Activated T-helper 2 cell treated with anti-CD3 and anti-CD28 coated beads, Interferon-gamma antibody, Interleukin-2, Interleukin-4, amounts not matched to agents 10 μg/mL and 5 μg/mL and 100 μg/mL, durations not matched to agents 14 hours and 24 hours and 36 hours (primary cell): ENCODE measurements at regions not wholly inside any gene's neighbourhood (a gene's known extent, or its start where the extent isn't known, plus 50 kb on each side); places are given as distances from the start of the nearest gene placed in this dataset.

Experiments
- DNase-seq: peaks from one replicate; pipeline ENCODE4 v3.0.0; 2021; ENCODE audit warnings: low spot score
- H3K27ac Mint-ChIP-seq: one replicate; pipeline ENCODE4 v1.8.0; 2021; ENCODE audit warnings: mixed read lengths
- H3K27me3 Mint-ChIP-seq: one replicate; pipeline ENCODE4 v1.8.0; 2021; ENCODE audit warnings: low read depth, mixed read lengths
- H3K36me3 Mint-ChIP-seq: one replicate; pipeline ENCODE4 v1.8.0; 2021; ENCODE audit warnings: low read depth, mixed read lengths
- H3K4me1 Mint-ChIP-seq: one replicate; pipeline ENCODE4 v1.8.0; 2021; ENCODE audit warnings: low read depth, mixed read lengths
- H3K4me3 Mint-ChIP-seq: one replicate; pipeline ENCODE4 v1.8.0; 2021; ENCODE audit warnings: low read depth, mild to moderate bottlenecking, moderate library complexity, mixed read lengths
- H3K9me3 Mint-ChIP-seq: one replicate; pipeline ENCODE4 v1.8.0; 2021; ENCODE audit warnings: mixed read lengths
- intact Hi-C: fragments of 100-400 bp; cut with micrococcal nuclease; formaldehyde crosslinking; loops from one replicate; pipeline ENCODE4 v1.15.1; 2023

DNA sequence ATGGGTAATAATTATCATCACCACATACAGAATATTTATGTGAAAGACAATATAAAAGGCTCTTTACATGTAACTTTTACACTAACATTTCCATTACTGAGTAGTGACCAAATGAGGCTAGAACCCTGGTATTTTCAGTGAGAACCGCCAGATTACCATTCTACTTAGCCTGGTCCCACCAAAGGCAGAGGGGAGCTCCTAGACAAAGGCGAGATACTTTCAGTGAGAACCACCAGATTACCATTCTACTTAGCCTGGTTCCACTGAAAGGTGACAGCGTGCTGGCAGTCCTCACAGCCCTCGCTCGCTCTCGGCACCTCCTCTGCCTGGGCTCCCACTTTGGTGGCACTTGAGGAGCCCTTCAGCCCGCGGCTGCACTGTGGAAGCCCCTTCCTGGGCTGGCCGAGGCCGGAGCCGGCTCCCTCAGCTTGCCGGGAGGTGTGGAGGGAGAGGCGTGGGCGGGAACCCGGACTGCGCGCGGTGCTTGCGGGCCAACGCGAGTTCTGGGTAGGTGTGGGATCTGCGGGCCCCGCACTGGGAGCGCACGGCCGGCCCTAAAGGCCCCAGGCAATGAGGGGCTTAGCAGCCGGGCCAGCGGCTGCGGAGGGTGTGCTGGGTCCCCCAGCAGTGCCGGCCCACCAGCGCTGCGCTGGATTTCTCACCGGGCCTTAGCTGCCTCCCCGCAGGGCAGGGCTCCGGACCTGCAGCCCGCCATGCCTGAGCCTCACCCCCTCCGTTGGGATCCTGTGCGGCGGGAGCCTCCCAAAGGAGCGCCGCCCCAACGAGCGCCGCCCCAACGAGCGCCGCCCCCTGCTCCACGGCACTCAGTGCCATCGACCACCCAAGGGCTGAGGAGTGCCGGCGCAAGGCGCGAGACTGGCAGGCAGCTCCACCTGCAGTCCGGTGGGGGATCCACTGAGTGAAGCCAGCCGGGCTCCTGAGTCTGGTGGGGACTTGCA, 1276.1 kb downstream of the PCDH7 start:
- intact Hi-C loops = no loop called here
- H3K4me1 Mint-ChIP-seq = no peaks in the 10 kb centered on the region
- no peak for DNase-seq
- H3K9me3 Mint-ChIP-seq = peaks cover 39% of the 10 kb centered on the region
- H3K27ac Mint-ChIP-seq = no peak overlapping the region
- H3K27me3 Mint-ChIP-seq = no peaks in the 10 kb centered on the region
- no peak overlapping the region for H3K4me3 Mint-ChIP-seq
- no peaks in the 10 kb centered on the region for H3K36me3 Mint-ChIP-seq

DNA sequence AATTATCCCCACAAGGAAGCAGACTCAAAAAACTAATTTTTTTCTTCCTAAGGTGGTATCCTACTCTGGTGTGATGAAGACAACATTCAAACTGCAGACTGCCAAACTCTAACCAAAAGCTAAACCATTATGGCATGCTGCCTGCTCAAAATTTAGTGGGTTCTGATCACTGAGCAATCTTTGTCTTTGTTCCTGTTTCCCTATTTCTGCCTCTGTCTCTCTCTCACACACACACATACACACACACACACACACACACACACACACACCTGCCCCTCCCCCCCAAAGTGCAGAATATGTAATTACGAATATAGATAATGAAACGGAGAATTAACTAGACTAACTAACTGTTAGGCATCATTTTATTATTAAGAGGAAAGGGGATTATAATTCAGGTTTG, 1278.6 kb downstream of the PCDH7 start:
- DNase-seq = no peak
- no peak overlapping the region for H3K4me3 Mint-ChIP-seq
- peaks cover 29% of the 10 kb centered on the region for H3K9me3 Mint-ChIP-seq
- H3K27ac Mint-ChIP-seq = no peak overlapping the region
- H3K36me3 Mint-ChIP-seq = no peaks in the 10 kb centered on the region
- H3K27me3 Mint-ChIP-seq = no peaks in the 10 kb centered on the region
- intact Hi-C loops = no loop called here
- no peaks in the 10 kb centered on the region for H3K4me1 Mint-ChIP-seq

DNA sequence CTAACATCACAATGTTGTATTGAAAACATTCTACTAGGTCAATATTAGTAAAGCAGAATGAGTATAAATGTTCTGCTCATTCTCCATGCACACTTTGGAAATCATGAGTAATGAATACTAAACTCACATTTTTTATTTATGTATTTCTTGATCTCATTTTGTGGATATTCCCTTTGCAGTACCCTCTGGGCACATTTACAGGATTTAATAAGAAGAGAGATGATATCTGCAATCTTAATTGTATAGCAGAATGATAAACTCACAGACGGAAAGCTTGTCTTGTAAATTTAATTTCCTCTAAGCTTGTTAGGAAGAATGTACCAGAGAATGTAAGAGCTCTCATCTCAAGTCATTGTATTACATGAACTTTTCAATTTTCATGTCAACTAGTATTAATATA, 1279.7 kb downstream of the PCDH7 start:
- intact Hi-C loops = no loop called here
- no peaks in the 10 kb centered on the region for H3K4me1 Mint-ChIP-seq

DNA sequence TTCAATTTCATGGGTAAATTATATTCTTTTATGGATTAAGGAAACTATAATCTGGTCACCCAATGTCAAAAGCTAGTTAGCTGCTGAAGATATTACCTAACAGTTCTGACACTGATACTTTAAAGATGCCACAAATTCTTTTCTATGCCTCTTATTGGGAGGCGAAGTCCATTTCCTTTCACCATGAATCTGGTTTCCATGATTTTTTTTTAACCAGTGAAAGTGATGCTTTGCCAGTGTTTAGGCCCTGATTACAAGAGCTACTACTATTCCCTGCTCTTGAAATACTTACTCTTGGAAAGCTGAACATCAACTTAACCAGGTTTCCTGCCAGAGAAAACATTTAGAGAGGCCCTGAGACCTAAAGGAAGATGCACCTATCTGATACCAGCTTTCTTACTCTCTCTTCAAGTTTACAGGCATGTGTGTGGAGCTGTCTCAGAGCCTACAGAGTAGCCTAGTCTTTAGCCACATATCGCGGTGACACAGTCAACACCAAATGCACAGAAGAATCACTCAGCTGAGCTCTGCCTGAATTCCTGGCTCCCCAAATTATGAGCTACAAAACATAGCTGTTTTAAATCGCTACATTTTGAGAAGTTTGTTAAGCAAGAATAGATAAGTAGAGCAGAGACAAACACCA, 1280.8 kb downstream of the PCDH7 start:
- Mint-ChIP-seq H3K27ac (no peak overlapping the region), H3K4me1 (no peaks in the 10 kb centered on the region), H3K9me3 (peaks cover 27% of the 10 kb centered on the region), H3K4me3 (no peak overlapping the region), H3K36me3 (no peaks in the 10 kb centered on the region), H3K27me3 (no peaks in the 10 kb centered on the region)
- DNase-seq = no peak
- intact Hi-C loops = no loop called here

More for the DNA sequence above, 1279.7 kb downstream of the PCDH7 start:
- Mint-ChIP-seq H3K27me3 (no peaks in the 10 kb centered on the region), H3K36me3 (no peaks in the 10 kb centered on the region), H3K4me3 (no peak overlapping the region), H3K9me3 (peaks cover 22% of the 10 kb centered on the region), H3K27ac (no peak overlapping the region)
- no peak for DNase-seq

DNA sequence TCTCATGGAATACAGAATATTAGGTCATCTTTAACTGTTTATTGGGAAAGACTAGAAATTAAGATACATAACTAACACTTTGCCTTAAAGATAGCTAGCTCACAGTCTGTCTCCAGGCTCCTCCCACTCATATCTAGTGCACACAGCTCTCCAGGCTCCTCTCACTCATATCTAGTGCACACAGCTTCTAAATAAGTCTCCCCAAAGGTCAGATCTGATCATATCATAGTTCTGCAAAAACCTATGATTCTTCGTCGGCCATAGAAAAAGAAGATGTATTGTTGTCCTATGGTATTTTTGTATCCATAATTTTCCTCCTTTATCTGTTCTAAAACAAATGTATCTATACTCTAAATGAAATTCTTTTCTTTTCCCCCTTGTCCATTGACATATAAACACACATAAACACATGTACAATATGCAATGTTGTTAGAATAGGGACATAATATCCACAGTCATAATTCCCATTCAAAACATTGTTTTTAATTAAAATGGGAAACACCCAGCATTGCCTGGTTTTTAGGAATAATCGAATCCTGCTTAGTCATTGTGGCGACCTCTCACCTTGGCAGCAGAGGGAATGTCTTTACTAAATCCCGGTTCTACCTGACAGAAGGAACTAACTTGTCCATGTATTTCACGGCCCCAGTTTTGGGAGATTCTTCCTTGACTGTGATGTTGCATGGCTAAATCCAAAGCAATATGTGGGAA, 1282.0 kb downstream of the PCDH7 start:
- H3K4me3 Mint-ChIP-seq = no peak overlapping the region
- DNase-seq = no peak
- H3K4me1 Mint-ChIP-seq = no peaks in the 10 kb centered on the region
- H3K36me3 Mint-ChIP-seq = no peaks in the 10 kb centered on the region
- no peak overlapping the region for H3K27ac Mint-ChIP-seq
- no peaks in the 10 kb centered on the region for H3K27me3 Mint-ChIP-seq
- peaks cover 30% of the 10 kb centered on the region for H3K9me3 Mint-ChIP-seq
- intact Hi-C loops = no loop called here

DNA sequence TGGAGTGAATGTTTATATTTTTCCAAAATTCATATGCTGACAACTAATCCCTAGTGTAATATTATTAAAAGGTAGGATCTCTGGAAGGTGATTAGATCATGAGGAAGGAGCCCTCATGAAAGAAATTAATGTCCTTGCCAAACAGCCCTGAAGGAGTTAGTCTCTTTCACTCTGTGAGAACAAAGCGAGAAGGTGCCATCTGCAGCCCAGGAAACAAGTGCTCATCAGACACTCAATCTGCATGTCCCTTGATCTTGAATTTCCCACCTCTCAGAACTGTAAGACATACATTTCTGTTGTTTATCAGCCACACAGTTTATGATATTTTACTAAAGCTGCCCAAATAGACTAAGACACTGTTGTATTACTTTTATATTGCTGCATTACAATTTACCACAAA, 1283.4 kb downstream of the PCDH7 start:
- DNase-seq = no peak
- Mint-ChIP-seq H3K9me3 (peaks cover 29% of the 10 kb centered on the region), H3K4me1 (no peaks in the 10 kb centered on the region), H3K36me3 (no peaks in the 10 kb centered on the region), H3K4me3 (no peak overlapping the region), H3K27me3 (no peaks in the 10 kb centered on the region), H3K27ac (no peak overlapping the region)
- intact Hi-C loops = no loop called here

DNA sequence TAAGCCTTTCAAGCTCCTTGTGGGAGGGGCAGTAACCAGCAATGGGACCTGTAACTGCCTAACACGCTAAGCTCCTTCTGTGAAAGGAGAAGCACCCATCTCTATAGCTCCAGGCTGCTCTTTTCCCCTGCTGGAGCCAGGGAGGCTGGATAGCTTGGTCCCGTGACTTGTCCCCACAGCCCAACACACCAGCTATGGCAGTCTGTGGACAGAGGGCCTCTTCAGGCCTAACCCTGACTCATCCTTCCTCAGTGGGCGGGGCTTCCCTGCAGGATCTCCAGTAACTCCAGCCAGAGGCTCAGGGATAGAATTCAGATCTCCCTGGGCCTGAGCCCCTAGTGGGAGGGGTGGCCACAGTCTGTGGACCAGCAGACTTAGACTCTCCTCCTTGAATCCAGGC, 1290.1 kb downstream of the PCDH7 start:
- Mint-ChIP-seq H3K27me3 (no peaks in the 10 kb centered on the region), H3K36me3 (no peaks in the 10 kb centered on the region), H3K4me3 (no peak overlapping the region), H3K4me1 (no peaks in the 10 kb centered on the region), H3K27ac (no peak overlapping the region), H3K9me3 (peaks cover 42% of the 10 kb centered on the region)
- DNase-seq = no peak
- intact Hi-C loops = no loop called here

DNA sequence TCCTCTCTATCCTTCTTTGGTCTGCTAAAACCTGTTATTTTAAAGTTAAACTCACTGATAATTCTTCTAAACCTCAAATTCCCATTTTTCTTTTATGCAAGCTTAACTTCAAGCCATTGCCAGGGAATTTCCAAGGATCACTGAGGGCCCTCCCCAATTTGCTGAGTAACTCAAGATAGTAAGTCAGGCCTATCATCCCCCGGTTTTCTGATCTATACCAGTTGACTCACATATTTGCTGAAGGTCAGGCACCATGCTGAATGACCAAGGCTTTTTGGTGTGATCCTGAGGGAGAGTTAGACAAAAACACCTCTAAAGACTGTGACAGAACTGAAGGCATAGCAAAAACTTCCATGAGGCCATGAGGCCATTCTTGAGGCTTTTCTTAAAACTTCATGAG, 1301.9 kb downstream of the PCDH7 start:
- Mint-ChIP-seq H3K27me3 (no peaks in the 10 kb centered on the region), H3K36me3 (no peaks in the 10 kb centered on the region), H3K4me1 (no peaks in the 10 kb centered on the region), H3K9me3 (peaks cover 16% of the 10 kb centered on the region), H3K27ac (no peak overlapping the region), H3K4me3 (no peak overlapping the region)
- no peak for DNase-seq
- intact Hi-C loops = no loop called here

DNA sequence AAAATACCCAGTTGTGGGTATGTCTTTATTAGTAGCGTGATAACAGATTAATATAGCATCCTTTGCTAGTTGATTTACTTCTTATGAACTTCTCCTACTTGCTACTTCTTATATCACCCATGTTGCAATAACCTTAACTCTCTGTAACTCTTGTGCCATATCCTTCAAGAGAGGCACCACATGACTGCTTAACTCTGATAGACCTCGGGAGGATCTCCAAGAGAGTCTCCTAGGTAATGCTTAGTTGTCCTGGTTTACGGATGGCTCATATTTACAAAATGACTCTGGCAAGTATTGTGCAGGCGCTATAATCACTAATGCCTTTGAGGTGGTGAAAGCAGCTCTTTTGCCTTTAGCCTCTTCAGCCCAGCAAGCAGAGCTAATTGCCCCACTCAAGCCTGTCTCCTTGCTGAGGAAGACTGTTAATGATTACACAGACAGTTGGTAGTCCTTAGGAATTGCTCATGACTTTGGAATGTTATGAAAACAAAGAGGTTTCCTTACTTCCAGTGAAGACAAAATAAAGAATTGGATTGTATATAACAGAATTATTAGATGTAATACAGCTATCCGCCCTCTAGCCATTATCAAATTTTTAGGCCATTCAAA, 1305.8 kb downstream of the PCDH7 start:
- DNase-seq = no peak
- Mint-ChIP-seq H3K4me1 (no peaks in the 10 kb centered on the region), H3K27ac (no peak overlapping the region), H3K27me3 (no peaks in the 10 kb centered on the region), H3K36me3 (no peaks in the 10 kb centered on the region), H3K4me3 (no peak overlapping the region), H3K9me3 (peaks cover 18% of the 10 kb centered on the region)
- intact Hi-C loops = no loop called here

DNA sequence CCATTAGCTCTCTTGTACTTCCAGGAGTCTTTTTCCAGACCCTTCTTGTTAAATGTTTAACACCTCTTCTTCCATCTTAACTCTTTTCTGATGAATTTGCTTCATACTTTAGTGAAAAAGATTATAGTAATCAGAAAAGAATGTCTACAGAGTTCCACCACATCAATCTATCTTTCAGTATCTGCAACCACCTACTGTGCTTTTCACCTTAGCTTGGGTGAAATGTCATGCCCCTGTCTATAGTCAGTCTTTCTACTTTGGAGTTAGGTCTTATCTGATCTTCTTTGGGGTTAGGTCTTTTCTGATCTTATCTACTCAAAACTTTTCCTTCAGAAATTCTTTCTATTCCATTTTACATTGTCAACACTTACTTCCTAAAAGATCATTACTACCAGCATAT, 1310.2 kb downstream of the PCDH7 start:
- Mint-ChIP-seq H3K27ac (no peak overlapping the region), H3K36me3 (no peaks in the 10 kb centered on the region), H3K27me3 (no peaks in the 10 kb centered on the region), H3K4me1 (no peaks in the 10 kb centered on the region), H3K4me3 (no peak overlapping the region), H3K9me3 (peaks cover 30% of the 10 kb centered on the region)
- intact Hi-C loops = no loop called here
- DNase-seq = no peak

DNA sequence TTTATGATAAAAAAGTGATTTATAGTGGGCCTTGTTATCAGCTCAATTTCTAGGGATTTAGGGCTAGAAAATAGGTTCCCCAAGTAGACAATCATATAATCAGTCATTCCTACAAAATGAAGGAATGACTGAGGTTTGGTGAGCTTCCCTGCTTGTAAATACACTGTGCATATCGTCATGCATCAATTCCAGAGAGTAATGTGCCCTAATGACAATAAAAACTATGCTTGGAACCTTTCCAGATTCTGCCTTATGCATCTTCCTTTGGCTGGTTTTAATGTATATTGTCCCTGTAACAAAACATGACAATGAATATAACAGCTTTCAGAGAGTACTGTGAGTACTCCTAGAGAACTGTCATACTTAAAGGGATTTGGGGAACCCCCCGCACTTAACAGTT, 1310.9 kb downstream of the PCDH7 start:
- H3K27me3 Mint-ChIP-seq = no peaks in the 10 kb centered on the region
- H3K36me3 Mint-ChIP-seq = no peaks in the 10 kb centered on the region
- intact Hi-C loops = no loop called here
- H3K4me3 Mint-ChIP-seq = no peak overlapping the region
- H3K27ac Mint-ChIP-seq = no peak overlapping the region
- DNase-seq = no peak
- H3K9me3 Mint-ChIP-seq = peaks cover 27% of the 10 kb centered on the region
- H3K4me1 Mint-ChIP-seq = no peaks in the 10 kb centered on the region

DNA sequence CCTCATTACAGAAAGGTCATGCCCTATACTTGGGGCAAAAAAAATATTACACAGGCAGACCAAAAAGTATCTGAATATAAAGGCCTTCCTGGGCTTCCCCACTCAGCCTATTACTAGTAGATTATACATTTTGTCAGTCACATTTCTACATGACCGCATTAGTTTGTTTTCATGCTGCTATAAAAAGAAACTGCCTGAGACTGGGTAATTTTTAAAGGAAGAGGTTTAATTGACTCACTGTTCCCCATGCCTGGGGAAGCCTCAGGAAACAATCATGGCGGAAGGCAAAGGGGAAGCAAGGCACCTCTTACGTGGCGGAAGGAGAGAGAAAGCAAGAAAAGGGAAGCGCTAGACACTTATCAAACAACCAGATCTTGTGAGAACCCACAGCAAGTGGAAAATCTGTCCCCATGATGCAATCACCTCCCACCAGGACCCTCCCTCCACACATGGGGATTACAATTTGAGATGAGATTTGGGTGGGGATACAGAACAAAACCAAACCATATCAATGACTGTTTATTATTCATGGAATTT, 1312.0 kb downstream of the PCDH7 start:
- Mint-ChIP-seq H3K9me3 (peaks cover 33% of the 10 kb centered on the region), H3K36me3 (no peaks in the 10 kb centered on the region), H3K27me3 (no peaks in the 10 kb centered on the region), H3K27ac (no peak overlapping the region), H3K4me1 (no peaks in the 10 kb centered on the region), H3K4me3 (no peak overlapping the region)
- intact Hi-C loops = no loop called here
- DNase-seq = no peak
